Effector memory CD4-positive, alpha-beta T cell (primary cell): ENCODE measurements at regions not wholly inside any gene's neighbourhood (a gene's known extent, or its start where the extent isn't known, plus 50 kb on each side); places are given as distances from the start of the nearest gene placed in this dataset.

Source experiments
- DNase-seq, 3 donors: peaks; one replicate each; pipeline ENCODE4 v3.0.0-alpha.2; 2020
- H3K27ac ChIP-seq: 2 replicates; pipeline ENCODE4 v1.7.0; 2013; ENCODE audit warnings: mild to moderate bottlenecking, low read length, moderate library complexity; ENCODE audit not compliant: insufficient read depth, poor library complexity, severe bottlenecking
- H3K27me3 ChIP-seq: replicated peaks from 2 replicates; pipeline ENCODE4 v1.7.0; 2013; ENCODE audit warnings: mild to moderate bottlenecking, low read length; ENCODE audit not compliant: insufficient read depth, control insufficient read depth, poor library complexity, severe bottlenecking
- H3K36me3 ChIP-seq: 2 replicates; pipeline ENCODE4 v1.7.0; 2013; ENCODE audit warnings: mild to moderate bottlenecking, low read length, moderate library complexity; ENCODE audit not compliant: control insufficient read depth, insufficient read depth
- H3K4me1 ChIP-seq: 2 replicates; pipeline ENCODE4 v1.7.0; 2013; ENCODE audit warnings: low read length, mild to moderate bottlenecking; ENCODE audit not compliant: control insufficient read depth, insufficient read depth, poor library complexity, severe bottlenecking
- H3K4me3 ChIP-seq: 2 replicates; pipeline ENCODE4 v1.7.0; 2013; ENCODE audit warnings: low read length, low read depth, mild to moderate bottlenecking; ENCODE audit not compliant: insufficient read depth, poor library complexity, severe bottlenecking
- H3K9me3 ChIP-seq: 2 replicates; pipeline ENCODE4 v1.7.0; 2013; ENCODE audit warnings: mild to moderate bottlenecking, low read length, moderate library complexity; ENCODE audit not compliant: control insufficient read depth

GRCh38 chr2:2876331-2877221 lies 501.0 kb downstream of the EIPR1 start:
- Histone ChIP-seq H3K4me1 (no peaks in the 10 kb centered on the region), H3K27ac (no peak overlapping the region), H3K9me3 (no peaks in the 10 kb centered on the region), H3K27me3 (no peaks in the 10 kb centered on the region), H3K4me3 (no peak overlapping the region), H3K36me3 (no peaks in the 10 kb centered on the region)
- DNase-seq = no peak

- Histone ChIP-seq H3K4me3 (no peak overlapping the region), H3K36me3 (no peaks in the 10 kb centered on the region), H3K9me3 (no peaks in the 10 kb centered on the region), H3K27me3 (no peaks in the 10 kb centered on the region), H3K4me1 (no peaks in the 10 kb centered on the region), H3K27ac (no peak overlapping the region)
- DNase-seq = no peak
These were observed 501.8 kb downstream of the EIPR1 start for GRCh38 chr2:2875831-2876230.

- no peak overlapping the region for H3K4me3 ChIP-seq
- H3K9me3 ChIP-seq = no peaks in the 10 kb centered on the region
- H3K27me3 ChIP-seq = no peaks in the 10 kb centered on the region
- H3K27ac ChIP-seq = no peak overlapping the region
- no peaks in the 10 kb centered on the region for H3K36me3 ChIP-seq
- DNase-seq = no peak
- H3K4me1 ChIP-seq = no peaks in the 10 kb centered on the region
These were observed 502.3 kb downstream of the EIPR1 start for GRCh38 chr2:2875296-2875695.

GRCh38 chr2:2874805-2875204 lies 502.8 kb downstream of the EIPR1 start:
- Histone ChIP-seq H3K4me3 (no peak overlapping the region), H3K27ac (no peak overlapping the region), H3K27me3 (no peaks in the 10 kb centered on the region), H3K36me3 (no peaks in the 10 kb centered on the region), H3K4me1 (no peaks in the 10 kb centered on the region), H3K9me3 (no peaks in the 10 kb centered on the region)
- DNase-seq = no peak

GRCh38 chr2:2874341-2874740 lies 503.3 kb downstream of the EIPR1 start:
- H3K36me3 ChIP-seq = no peaks in the 10 kb centered on the region
- DNase-seq = no peak
- no peak overlapping the region for H3K27ac ChIP-seq

GRCh38 chr2:2873450-2873811 lies 504.2 kb downstream of the EIPR1 start:
- H3K27me3 ChIP-seq = no peaks in the 10 kb centered on the region
- no peak for DNase-seq
- no peaks in the 10 kb centered on the region for H3K9me3 ChIP-seq
- H3K4me1 ChIP-seq = no peaks in the 10 kb centered on the region
- H3K36me3 ChIP-seq = no peaks in the 10 kb centered on the region
- H3K4me3 ChIP-seq = no peak overlapping the region
- no peak overlapping the region for H3K27ac ChIP-seq

More at GRCh38 chr2:2874341-2874740, 503.3 kb downstream of the EIPR1 start:
- no peaks in the 10 kb centered on the region for H3K9me3 ChIP-seq
- no peak overlapping the region for H3K4me3 ChIP-seq
- H3K27me3 ChIP-seq = no peaks in the 10 kb centered on the region
- H3K4me1 ChIP-seq = no peaks in the 10 kb centered on the region

- Histone ChIP-seq H3K36me3 (no peaks in the 10 kb centered on the region), H3K9me3 (no peaks in the 10 kb centered on the region), H3K27ac (no peak overlapping the region), H3K4me3 (no peak overlapping the region), H3K4me1 (no peaks in the 10 kb centered on the region), H3K27me3 (no peaks in the 10 kb centered on the region)
- DNase-seq = no peak
These were observed 504.7 kb downstream of the EIPR1 start for GRCh38 chr2:2872713-2873449.

- Histone ChIP-seq H3K27me3 (no peaks in the 10 kb centered on the region), H3K27ac (no peak overlapping the region), H3K9me3 (no peaks in the 10 kb centered on the region), H3K36me3 (no peaks in the 10 kb centered on the region), H3K4me3 (no peak overlapping the region), H3K4me1 (no peaks in the 10 kb centered on the region)
- DNase-seq = no peak
These were observed 505.4 kb downstream of the EIPR1 start for GRCh38 chr2:2872309-2872617.

- DNase-seq = no peak
- no peaks in the 10 kb centered on the region for H3K27me3 ChIP-seq
- H3K4me1 ChIP-seq = no peaks in the 10 kb centered on the region
- H3K36me3 ChIP-seq = no peaks in the 10 kb centered on the region
- H3K27ac ChIP-seq = no peak overlapping the region
- no peak overlapping the region for H3K4me3 ChIP-seq
- H3K9me3 ChIP-seq = no peaks in the 10 kb centered on the region
These were observed 505.9 kb downstream of the EIPR1 start for GRCh38 chr2:2871480-2872308.

GRCh38 chr2:2870106-2870505 lies 507.5 kb downstream of the EIPR1 start:
- Histone ChIP-seq H3K9me3 (no peaks in the 10 kb centered on the region), H3K4me1 (no peaks in the 10 kb centered on the region), H3K4me3 (no peak overlapping the region), H3K27ac (no peak overlapping the region), H3K36me3 (no peaks in the 10 kb centered on the region), H3K27me3 (no peaks in the 10 kb centered on the region)
- no peak for DNase-seq
